ENCODE measurements at regions not wholly inside any gene's neighbourhood (a gene's known extent, or its start where the extent isn't known, plus 50 kb on each side); places are given as distances from the start of the nearest gene placed in this dataset.

- TF ChIP-seq CREB1 (IDR thresholded peaks at IDR 0.05; ENCODE audit: low read depth) (no peak), TEAD4 (IDR thresholded peaks at IDR 0.05) (no peak), EGR1 (IDR thresholded peaks at IDR 0.05) (no peak), CEBPB (IDR thresholded peaks at IDR 0.05) (no peak), ZBTB7A (IDR thresholded peaks at IDR 0.05; ENCODE audit: low read depth) (no peak), RAD21 (IDR thresholded peaks at IDR 0.05; ENCODE audit: low read depth) (no peak), FOXM1 (IDR thresholded peaks at IDR 0.05; ENCODE audit: borderline replicate concordance, low read depth) (no peak), TAF1 (IDR thresholded peaks at IDR 0.05; ENCODE audit: low read depth) (no peak)
- TF ChIP-seq, protein P1, sequence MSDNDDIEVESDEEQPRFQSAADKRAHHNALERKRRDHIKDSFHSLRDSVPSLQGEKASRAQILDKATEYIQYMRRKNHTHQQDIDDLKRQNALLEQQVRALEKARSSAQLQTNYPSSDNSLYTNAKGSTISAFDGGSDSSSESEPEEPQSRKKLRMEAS (IDR thresholded peaks at IDR 0.05) = no peak
- TF ChIP-seq, protein P2, sequence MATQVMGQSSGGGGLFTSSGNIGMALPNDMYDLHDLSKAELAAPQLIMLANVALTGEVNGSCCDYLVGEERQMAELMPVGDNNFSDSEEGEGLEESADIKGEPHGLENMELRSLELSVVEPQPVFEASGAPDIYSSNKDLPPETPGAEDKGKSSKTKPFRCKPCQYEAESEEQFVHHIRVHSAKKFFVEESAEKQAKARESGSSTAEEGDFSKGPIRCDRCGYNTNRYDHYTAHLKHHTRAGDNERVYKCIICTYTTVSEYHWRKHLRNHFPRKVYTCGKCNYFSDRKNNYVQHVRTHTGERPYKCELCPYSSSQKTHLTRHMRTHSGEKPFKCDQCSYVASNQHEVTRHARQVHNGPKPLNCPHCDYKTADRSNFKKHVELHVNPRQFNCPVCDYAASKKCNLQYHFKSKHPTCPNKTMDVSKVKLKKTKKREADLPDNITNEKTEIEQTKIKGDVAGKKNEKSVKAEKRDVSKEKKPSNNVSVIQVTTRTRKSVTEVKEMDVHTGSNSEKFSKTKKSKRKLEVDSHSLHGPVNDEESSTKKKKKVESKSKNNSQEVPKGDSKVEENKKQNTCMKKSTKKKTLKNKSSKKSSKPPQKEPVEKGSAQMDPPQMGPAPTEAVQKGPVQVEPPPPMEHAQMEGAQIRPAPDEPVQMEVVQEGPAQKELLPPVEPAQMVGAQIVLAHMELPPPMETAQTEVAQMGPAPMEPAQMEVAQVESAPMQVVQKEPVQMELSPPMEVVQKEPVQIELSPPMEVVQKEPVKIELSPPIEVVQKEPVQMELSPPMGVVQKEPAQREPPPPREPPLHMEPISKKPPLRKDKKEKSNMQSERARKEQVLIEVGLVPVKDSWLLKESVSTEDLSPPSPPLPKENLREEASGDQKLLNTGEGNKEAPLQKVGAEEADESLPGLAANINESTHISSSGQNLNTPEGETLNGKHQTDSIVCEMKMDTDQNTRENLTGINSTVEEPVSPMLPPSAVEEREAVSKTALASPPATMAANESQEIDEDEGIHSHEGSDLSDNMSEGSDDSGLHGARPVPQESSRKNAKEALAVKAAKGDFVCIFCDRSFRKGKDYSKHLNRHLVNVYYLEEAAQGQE (IDR thresholded peaks at IDR 0.05; ENCODE audit: low read depth) = no peak
- TF ChIP-seq, protein P3, sequence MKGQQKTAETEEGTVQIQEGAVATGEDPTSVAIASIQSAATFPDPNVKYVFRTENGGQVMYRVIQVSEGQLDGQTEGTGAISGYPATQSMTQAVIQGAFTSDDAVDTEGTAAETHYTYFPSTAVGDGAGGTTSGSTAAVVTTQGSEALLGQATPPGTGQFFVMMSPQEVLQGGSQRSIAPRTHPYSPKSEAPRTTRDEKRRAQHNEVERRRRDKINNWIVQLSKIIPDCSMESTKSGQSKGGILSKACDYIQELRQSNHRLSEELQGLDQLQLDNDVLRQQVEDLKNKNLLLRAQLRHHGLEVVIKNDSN (IDR thresholded peaks at IDR 0.05) = no peak
These were observed 178.7 kb upstream of the RUNX1 start for GRCh38 chr21:35227786-35228185.

DNA sequence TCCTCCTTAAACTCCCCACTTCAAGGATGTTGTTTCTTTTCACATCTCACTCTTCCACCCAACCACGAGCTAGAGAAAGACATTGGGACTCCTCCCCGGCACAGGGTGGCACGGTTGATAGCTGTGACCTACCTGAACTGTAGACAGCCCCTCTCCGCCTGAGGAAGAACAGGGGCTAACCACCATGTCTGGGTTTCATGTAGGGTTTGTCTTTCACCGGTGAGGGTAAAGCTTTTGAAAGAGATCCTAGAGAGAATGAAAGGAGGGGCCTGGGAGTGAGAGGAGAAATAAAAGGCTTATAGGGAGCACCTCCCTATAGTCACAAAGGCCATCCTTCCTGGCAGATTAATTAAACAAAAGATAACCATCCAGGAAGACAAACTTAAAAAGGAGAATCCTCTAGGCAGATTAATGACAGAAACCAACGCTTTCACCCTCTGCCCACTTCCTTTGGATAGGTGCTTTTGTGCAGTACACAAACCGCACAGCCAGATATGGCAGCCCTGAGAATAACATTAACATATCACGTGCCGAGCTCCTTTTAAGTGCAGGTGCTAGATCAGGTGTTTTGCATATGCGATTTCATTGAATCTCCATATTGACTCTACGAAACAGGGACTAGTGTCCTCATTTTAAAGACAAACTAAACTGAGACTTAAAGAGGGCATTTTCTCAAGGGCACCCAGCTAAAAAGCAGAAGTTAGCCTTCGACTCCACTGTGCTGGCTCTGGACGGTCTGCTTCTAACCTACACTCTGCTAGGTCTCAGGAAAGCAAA lies 178.1 kb upstream of the RUNX1 start:
- no peak for TF ChIP-seq TEAD4 (IDR thresholded peaks at IDR 0.05)
- TF ChIP-seq CEBPB (IDR thresholded peaks at IDR 0.05) = no peak
- no peak for TF ChIP-seq TAF1 (IDR thresholded peaks at IDR 0.05; ENCODE audit: low read depth)
- no peak for TF ChIP-seq EP300 (IDR thresholded peaks at IDR 0.05; ENCODE audit: borderline replicate concordance)
- no peak for TF ChIP-seq NFIC (IDR thresholded peaks at IDR 0.05)
- no peak for TF ChIP-seq ZBTB7A (IDR thresholded peaks at IDR 0.05; ENCODE audit: low read depth)
- TF ChIP-seq CREB1 (IDR thresholded peaks at IDR 0.05; ENCODE audit: low read depth) = no peak
- no peak for TF ChIP-seq RAD21 (IDR thresholded peaks at IDR 0.05; ENCODE audit: low read depth)
- no peak for TF ChIP-seq YY1 (IDR thresholded peaks at IDR 0.05; ENCODE audit: low read depth)
- TF ChIP-seq, protein P2 (IDR thresholded peaks at IDR 0.05; ENCODE audit: low read depth) = no peak
- no peak for TF ChIP-seq EGR1 (IDR thresholded peaks at IDR 0.05)
- TF ChIP-seq, protein P3 (IDR thresholded peaks at IDR 0.05) = no peak
- TF ChIP-seq FOXM1 (IDR thresholded peaks at IDR 0.05; ENCODE audit: borderline replicate concordance, low read depth) = no peak
- TF ChIP-seq, protein P1 (IDR thresholded peaks at IDR 0.05) = no peak
- no peak for TF ChIP-seq TCF12 (IDR thresholded peaks at IDR 0.05; ENCODE audit: low read depth)

DNA sequence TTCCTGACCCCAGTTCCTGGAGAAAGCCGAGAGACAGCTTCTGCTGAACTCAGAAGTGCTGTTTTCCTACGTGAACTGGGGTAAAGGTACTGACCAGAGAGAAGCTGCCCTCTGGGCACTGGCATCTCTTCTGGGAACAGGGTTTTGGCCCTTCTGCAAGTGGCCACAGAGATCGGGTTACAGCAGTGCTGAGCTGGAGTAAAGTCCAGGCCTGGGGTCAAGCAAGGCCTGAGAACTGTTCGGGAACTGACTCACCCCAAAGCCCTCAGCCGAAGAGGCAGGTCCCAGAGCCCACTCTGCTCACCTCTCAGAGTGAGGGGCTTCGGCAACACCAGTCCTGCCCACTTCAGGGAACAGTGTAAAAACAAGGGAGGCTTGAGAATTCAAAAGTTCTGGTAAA lies 177.2 kb upstream of the RUNX1 start:
- TF ChIP-seq EP300 (IDR thresholded peaks at IDR 0.05; ENCODE audit: borderline replicate concordance) = no peak

- no peak for TF ChIP-seq NFIC (IDR thresholded peaks at IDR 0.05)
- no peak for TF ChIP-seq RAD21 (IDR thresholded peaks at IDR 0.05; ENCODE audit: low read depth)
- no peak for TF ChIP-seq YY1 (IDR thresholded peaks at IDR 0.05; ENCODE audit: low read depth)
- TF ChIP-seq EGR1 (IDR thresholded peaks at IDR 0.05) = no peak
- TF ChIP-seq EP300 (IDR thresholded peaks at IDR 0.05; ENCODE audit: borderline replicate concordance) = no peak
- TF ChIP-seq, protein P1 (IDR thresholded peaks at IDR 0.05) = no peak
- TF ChIP-seq, protein P2 (IDR thresholded peaks at IDR 0.05; ENCODE audit: low read depth) = no peak
- TF ChIP-seq TEAD4 (IDR thresholded peaks at IDR 0.05) = no peak
- TF ChIP-seq ZBTB7A (IDR thresholded peaks at IDR 0.05; ENCODE audit: low read depth) = no peak
- no peak for TF ChIP-seq CREB1 (IDR thresholded peaks at IDR 0.05; ENCODE audit: low read depth)
- no peak for TF ChIP-seq TAF1 (IDR thresholded peaks at IDR 0.05; ENCODE audit: low read depth)
- TF ChIP-seq, protein P3 (IDR thresholded peaks at IDR 0.05) = no peak
- no peak for TF ChIP-seq FOXM1 (IDR thresholded peaks at IDR 0.05; ENCODE audit: borderline replicate concordance, low read depth)
- no peak for TF ChIP-seq CEBPB (IDR thresholded peaks at IDR 0.05)
- no peak for TF ChIP-seq TCF12 (IDR thresholded peaks at IDR 0.05; ENCODE audit: low read depth)
These were observed 176.5 kb upstream of the RUNX1 start for GRCh38 chr21:35225573-35225972.

All from Ishikawa (cell line).